ENCODE measurements at regions not wholly inside any gene's neighbourhood (a gene's known extent, or its start where the extent isn't known, plus 50 kb on each side); places are given as distances from the start of the nearest gene placed in this dataset.

DNA sequence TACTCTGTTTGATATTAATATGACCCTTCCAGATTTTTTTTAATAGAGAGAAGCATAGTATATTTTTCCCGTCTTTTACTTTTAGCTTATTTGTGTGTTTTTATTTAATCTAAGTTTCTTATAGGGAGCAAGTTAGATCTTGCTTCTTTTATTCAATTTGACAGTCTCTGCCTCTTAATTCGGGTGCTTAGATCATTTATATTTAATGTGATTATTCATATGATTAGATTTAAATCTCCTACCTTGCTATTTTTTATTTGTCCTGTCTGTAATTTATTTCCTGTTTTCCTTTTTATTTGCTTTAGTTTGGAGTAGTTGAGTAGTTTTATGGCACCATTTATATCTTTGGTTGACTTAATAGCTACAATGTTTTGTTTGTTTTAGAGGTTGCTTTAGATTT, 66.1 kb downstream of the GJD2 start:
- no peak for DNase-seq
- Histone ChIP-seq H3K27ac (no peak overlapping the region), H3K9me3 (no peaks in the 10 kb centered on the region), H3K4me3 (no peak overlapping the region), H3K27me3 (no peaks in the 10 kb centered on the region), H3K4me1 (no peaks in the 10 kb centered on the region), H3K36me3 (no peaks in the 10 kb centered on the region)
- intact Hi-C loops (cut with DNase I): no loop called here
- TF ChIP-seq, protein P1, sequence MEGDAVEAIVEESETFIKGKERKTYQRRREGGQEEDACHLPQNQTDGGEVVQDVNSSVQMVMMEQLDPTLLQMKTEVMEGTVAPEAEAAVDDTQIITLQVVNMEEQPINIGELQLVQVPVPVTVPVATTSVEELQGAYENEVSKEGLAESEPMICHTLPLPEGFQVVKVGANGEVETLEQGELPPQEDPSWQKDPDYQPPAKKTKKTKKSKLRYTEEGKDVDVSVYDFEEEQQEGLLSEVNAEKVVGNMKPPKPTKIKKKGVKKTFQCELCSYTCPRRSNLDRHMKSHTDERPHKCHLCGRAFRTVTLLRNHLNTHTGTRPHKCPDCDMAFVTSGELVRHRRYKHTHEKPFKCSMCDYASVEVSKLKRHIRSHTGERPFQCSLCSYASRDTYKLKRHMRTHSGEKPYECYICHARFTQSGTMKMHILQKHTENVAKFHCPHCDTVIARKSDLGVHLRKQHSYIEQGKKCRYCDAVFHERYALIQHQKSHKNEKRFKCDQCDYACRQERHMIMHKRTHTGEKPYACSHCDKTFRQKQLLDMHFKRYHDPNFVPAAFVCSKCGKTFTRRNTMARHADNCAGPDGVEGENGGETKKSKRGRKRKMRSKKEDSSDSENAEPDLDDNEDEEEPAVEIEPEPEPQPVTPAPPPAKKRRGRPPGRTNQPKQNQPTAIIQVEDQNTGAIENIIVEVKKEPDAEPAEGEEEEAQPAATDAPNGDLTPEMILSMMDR (IDR thresholded peaks at IDR 0.05): no peak
- ATAC-seq: no peak

DNA sequence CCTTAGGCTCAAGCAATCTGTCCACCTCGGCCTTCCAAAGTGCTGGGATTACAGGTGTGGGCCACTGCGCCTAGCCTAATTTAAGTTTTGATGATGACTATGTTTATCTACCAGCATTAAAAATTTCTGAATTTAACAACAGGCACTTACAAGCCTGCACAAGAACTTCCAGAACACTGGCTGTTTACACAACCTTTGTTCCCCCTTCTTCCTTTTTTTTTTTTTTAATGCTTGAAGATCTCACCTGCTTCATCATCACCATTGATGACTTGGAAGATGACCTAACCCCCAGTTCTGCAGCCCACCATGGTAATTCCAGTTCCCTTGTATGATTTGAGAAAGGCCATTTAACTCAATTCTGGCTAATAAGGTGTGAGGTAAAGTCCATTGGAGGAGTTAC, 70.4 kb downstream of the GJD2 start:
- intact Hi-C loops (cut with DNase I): no loop called here
- Histone ChIP-seq H3K27me3 (no peaks in the 10 kb centered on the region), H3K4me3 (no peak overlapping the region), H3K4me1 (no peaks in the 10 kb centered on the region), H3K36me3 (no peaks in the 10 kb centered on the region), H3K9me3 (no peaks in the 10 kb centered on the region), H3K27ac (no peak overlapping the region)
- ATAC-seq (no peak), DNase-seq (no peak)
- TF ChIP-seq, protein P1 (IDR thresholded peaks at IDR 0.05): no peak

DNA sequence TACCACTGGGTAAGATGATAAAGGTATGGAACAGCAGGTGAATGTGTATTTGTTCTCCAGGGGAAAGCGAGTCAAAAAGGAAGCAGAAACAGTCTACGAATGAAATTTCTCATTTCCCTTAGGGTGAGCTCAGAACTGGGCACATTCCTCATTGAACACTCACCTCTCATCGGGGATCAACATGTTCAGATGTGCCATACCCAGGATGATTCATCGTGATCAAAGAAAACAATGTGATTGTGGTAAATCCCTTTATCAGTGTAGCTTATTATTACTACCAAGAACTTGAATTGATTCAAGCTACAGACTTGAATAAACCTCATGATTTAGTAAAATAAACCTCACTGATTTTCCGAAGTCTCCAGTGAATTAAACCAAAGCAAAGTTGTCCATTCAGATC, 72.1 kb downstream of the GJD2 start:
- no peaks in the 10 kb centered on the region for H3K4me1 ChIP-seq
- DNase-seq: no peak
- H3K27me3 ChIP-seq: no peaks in the 10 kb centered on the region
- H3K4me3 ChIP-seq: no peak overlapping the region
- H3K9me3 ChIP-seq: no peaks in the 10 kb centered on the region
- no peaks in the 10 kb centered on the region for H3K36me3 ChIP-seq
- TF ChIP-seq, protein P1 (IDR thresholded peaks at IDR 0.05): no peak
- no peak for ATAC-seq
- intact Hi-C loops (cut with DNase I): no loop called here
- H3K27ac ChIP-seq: no peak overlapping the region

DNA sequence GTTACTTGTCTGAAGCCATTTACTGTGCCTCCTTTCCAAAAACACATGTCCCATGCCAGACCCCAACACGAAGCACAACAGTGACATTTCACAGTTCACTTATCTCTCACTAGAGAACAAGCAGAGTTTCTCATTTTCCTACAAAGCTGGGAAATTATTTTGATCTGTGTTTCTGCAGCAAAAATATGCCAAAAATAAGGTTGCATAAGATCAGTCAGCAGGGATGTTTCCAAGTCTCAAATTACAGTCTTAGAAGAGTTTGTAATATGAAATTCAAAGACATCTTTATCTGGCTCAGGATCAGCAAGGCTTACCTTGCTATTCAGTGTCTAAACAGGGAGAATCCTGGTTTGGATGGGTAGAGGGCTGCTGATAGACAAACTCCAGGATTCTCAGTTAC, 75.5 kb downstream of the GJD2 start:
- no peak for DNase-seq
- Histone ChIP-seq H3K27me3 (no peaks in the 10 kb centered on the region), H3K9me3 (no peaks in the 10 kb centered on the region), H3K4me1 (no peaks in the 10 kb centered on the region), H3K36me3 (no peaks in the 10 kb centered on the region), H3K4me3 (no peak overlapping the region), H3K27ac (no peak overlapping the region)
- TF ChIP-seq, protein P1 (IDR thresholded peaks at IDR 0.05): no peak
- intact Hi-C loops (cut with DNase I): no loop called here
- ATAC-seq: no peak

DNA sequence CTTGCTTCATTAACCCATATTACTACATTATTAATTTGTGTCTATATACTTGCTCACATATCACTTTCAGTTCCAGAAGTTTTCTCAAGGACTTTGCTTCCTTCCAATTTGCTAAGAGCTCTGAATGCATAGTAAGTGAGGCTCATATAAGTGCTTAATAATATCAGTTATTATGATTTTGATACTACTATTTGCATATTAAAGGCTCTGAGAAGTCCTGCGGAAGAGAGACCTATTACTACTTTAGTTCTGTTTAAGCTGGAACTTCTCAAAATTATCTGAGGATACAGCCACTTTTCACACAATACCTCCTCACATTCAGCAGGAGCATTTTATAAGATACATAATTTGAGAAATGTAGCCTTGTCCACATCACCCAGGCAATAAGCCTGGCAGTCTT, 81.6 kb downstream of the GJD2 start:
- H3K27ac ChIP-seq: no peak overlapping the region
- H3K27me3 ChIP-seq: peaks cover 10% of the 10 kb centered on the region
- intact Hi-C loops (cut with DNase I): no loop called here
- TF ChIP-seq, protein P1 (IDR thresholded peaks at IDR 0.05): no peak
- ATAC-seq (no peak), DNase-seq (no peak)
- H3K4me3 ChIP-seq: no peak overlapping the region
- no peaks in the 10 kb centered on the region for H3K4me1 ChIP-seq
- no peaks in the 10 kb centered on the region for H3K36me3 ChIP-seq
- no peaks in the 10 kb centered on the region for H3K9me3 ChIP-seq

DNA sequence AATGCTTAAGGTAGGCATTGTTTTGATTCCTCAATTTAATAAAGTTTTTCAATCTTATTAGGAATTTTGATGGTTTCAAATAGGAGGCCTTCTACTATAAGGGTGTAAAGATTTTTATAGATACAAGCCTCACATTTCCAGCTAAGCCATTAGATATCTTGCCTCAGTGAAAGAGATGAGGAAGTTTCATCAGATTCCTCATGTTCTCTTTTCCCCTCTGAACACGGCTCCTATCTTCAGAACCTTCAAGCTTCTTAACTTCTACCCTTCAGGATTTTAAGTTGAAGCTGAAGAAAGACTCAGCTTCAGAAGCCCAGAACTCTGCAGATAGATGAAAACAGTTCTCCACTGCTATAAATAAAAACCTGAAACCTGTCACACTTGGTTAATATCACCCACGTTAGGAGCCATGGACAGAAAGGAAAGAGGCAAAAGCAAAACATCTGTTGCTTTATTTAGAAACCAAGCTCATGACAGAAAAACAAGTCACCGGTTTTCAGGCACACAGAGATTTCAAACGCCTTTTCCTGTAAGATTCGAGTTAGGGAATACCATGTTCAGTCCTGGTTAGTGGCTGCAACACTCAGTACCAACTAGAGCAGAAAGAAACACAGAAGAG, 82.2 kb upstream of the GOLGA8B start:
- intact Hi-C loops (cut with DNase I): no loop called here
- DNase-seq: no peak
- TF ChIP-seq, protein P1 (IDR thresholded peaks at IDR 0.05): no peak
- no peaks in the 10 kb centered on the region for H3K4me1 ChIP-seq
- no peaks in the 10 kb centered on the region for H3K9me3 ChIP-seq
- no peaks in the 10 kb centered on the region for H3K27me3 ChIP-seq
- H3K27ac ChIP-seq: no peak overlapping the region
- H3K4me3 ChIP-seq: no peak overlapping the region
- no peaks in the 10 kb centered on the region for H3K36me3 ChIP-seq
- no peak for ATAC-seq
